ENCODE measurements at regions not wholly inside any gene's neighbourhood (a gene's known extent, or its start where the extent isn't known, plus 50 kb on each side); places are given as distances from the start of the nearest gene placed in this dataset.

GRCh38 chr12:76195920-76196319, 111.4 kb upstream of the NAP1L1 start:
- no peak for TF ChIP-seq SCRT1 (tag by site-specific recombination; IDR thresholded peaks at IDR 0.05; ENCODE audit: borderline replicate concordance)
- no peak for TF ChIP-seq MZF1 (tag by site-specific recombination; IDR thresholded peaks at IDR 0.05; ENCODE audit: borderline replicate concordance)
- no peak for TF ChIP-seq ZNF366 (tag by site-specific recombination; conservative IDR thresholded peaks at IDR 0.05)
- Histone ChIP-seq H3K27ac (ENCODE audit: extremely low read depth, low read depth, low read length) (no peak overlapping the region), H3K4me3 (ENCODE audit: low read depth, low read length) (no peak overlapping the region), H3K4me1 (ENCODE audit: control insufficient read depth, insufficient read depth, low read length) (no peaks in the 10 kb centered on the region), H3K9me3 (ENCODE audit: control insufficient read depth, insufficient read depth, low read depth, low read length) (no peaks in the 10 kb centered on the region), H3K36me3 (ENCODE audit: control insufficient read depth in 2 of 2, insufficient read depth in 1 of 2, low read length in 2 of 2) (no peaks in the 10 kb centered on the region)
- POLR2A ChIA-PET, result no interaction called here
- CTCF ChIA-PET, result no interaction called here

- ChIA-PET POLR2A (no interaction called here), CTCF (interaction anchor here (0.6 to 1.1 kb wide), 2 partner anchors 14 to 153 kb away, joined by 3 read pairs; partner anchors contain the start of gene BBS10)
- Histone ChIP-seq H3K27ac (ENCODE audit: extremely low read depth, low read depth, low read length) (no peak overlapping the region), H3K4me1 (ENCODE audit: control insufficient read depth, insufficient read depth, low read length) (no peaks in the 10 kb centered on the region), H3K4me3 (ENCODE audit: low read depth, low read length) (no peak overlapping the region), H3K9me3 (ENCODE audit: control insufficient read depth, insufficient read depth, low read depth, low read length) (no peaks in the 10 kb centered on the region), H3K36me3 (ENCODE audit: control insufficient read depth in 2 of 2, insufficient read depth in 1 of 2, low read length in 2 of 2) (no peaks in the 10 kb centered on the region)
- TF ChIP-seq ZNF596 (tag by site-specific recombination; IDR thresholded peaks at IDR 0.05), result no peak
- TF ChIP-seq ZNF473 (tag by site-specific recombination; IDR thresholded peaks at IDR 0.05), result no peak
- TF ChIP-seq ZNF555 (tag by site-specific recombination; conservative IDR thresholded peaks at IDR 0.05), result no peak
- no peak for TF ChIP-seq ZNF624 (tag by site-specific recombination; IDR thresholded peaks at IDR 0.05)
- TF ChIP-seq ZSCAN30 (tag by site-specific recombination; IDR thresholded peaks at IDR 0.05), result no peak
- TF ChIP-seq TRIM28 (IDR thresholded peaks at IDR 0.05; ENCODE audit: borderline replicate concordance, low read length), result no peak
- no peak for TF ChIP-seq ZNF394 (tag by site-specific recombination; IDR thresholded peaks at IDR 0.05; ENCODE audit: borderline replicate concordance)
- no peak for TF ChIP-seq OSR2 (tag by site-specific recombination; IDR thresholded peaks at IDR 0.05)
- TF ChIP-seq ZNF776 (tag by site-specific recombination; IDR thresholded peaks at IDR 0.05; ENCODE audit: borderline replicate concordance), result no peak
Observed at GRCh38 chr12:76194724-76195123, 110.2 kb upstream of the NAP1L1 start.

GRCh38 chr12:76193961-76194360, 109.5 kb upstream of the NAP1L1 start:
- Histone ChIP-seq H3K9me3 (ENCODE audit: control insufficient read depth, insufficient read depth, low read depth, low read length) (no peaks in the 10 kb centered on the region), H3K4me3 (ENCODE audit: low read depth, low read length) (no peak overlapping the region), H3K4me1 (ENCODE audit: control insufficient read depth, insufficient read depth, low read length) (no peaks in the 10 kb centered on the region), H3K36me3 (ENCODE audit: control insufficient read depth in 2 of 2, insufficient read depth in 1 of 2, low read length in 2 of 2) (no peaks in the 10 kb centered on the region), H3K27ac (ENCODE audit: extremely low read depth, low read depth, low read length) (no peak overlapping the region)
- TF ChIP-seq ZNF518A (tag by site-specific recombination; conservative IDR thresholded peaks at IDR 0.05; ENCODE audit: low read depth) (no peak), PRDM6 (tag by site-specific recombination; IDR thresholded peaks at IDR 0.05) (no peak), MZF1 (tag by site-specific recombination; IDR thresholded peaks at IDR 0.05; ENCODE audit: borderline replicate concordance) (no peak), ZNF366 (tag by site-specific recombination; conservative IDR thresholded peaks at IDR 0.05) (no peak)
- ChIA-PET CTCF (interaction anchor here (1.1 kb wide), 1 partner anchor 14 kb away, joined by 3 read pairs; no protein-coding TSS in a partner anchor), POLR2A (no interaction called here)

Measured in HEK293 (cell line).